Stimulated activated CD8-positive, alpha-beta memory T cell treated with anti-CD3 and anti-CD28 coated beads, Interleukin-4, amount 100 ng/mL, for 1 hour (primary cell): ENCODE measurements at regions not wholly inside any gene's neighbourhood (a gene's known extent, or its start where the extent isn't known, plus 50 kb on each side); places are given as distances from the start of the nearest gene placed in this dataset.

Source experiments
- DNase-seq, 2 donors: peaks; one replicate each; pipeline ENCODE4 v3.0.0-alpha.2; 2020; ENCODE audit warnings: low read depth in 2 of 2, low spot score in 1 of 2

- no peak for DNase-seq
Measured at GRCh38 chr15:95226835-95227234, 995.5 kb downstream of the MCTP2 start.

GRCh38 chr15:95227235-95227634 is 995.9 kb downstream of the MCTP2 start:
- DNase-seq, result no peak

- DNase-seq, result no peak
Measured at GRCh38 chr15:95228856-95229555, 997.6 kb downstream of the MCTP2 start.

DNA sequence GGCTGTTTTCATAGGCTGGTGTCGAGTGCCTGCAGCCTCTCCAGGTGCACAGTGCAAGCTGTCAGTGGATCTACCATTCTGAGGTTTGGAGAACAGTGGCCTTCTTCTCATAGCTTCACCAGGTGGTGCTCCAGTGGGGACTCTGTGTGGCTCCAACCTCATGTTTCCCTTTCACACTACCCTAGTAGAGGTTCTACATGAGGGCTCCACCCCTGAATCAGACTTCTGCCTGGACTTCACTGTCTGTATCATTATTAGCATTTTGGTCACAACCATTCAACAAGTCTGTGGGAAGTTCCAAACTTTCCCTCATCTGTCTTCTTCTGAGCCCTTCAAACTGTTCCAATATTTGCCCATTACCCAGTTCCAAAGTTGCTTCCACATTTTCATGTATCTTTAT is 1003.7 kb downstream of the MCTP2 start:
- no peak for DNase-seq

- DNase-seq, result no peak
Measured at GRCh38 chr15:95247071-95247984, 1016.0 kb downstream of the MCTP2 start.

GRCh38 chr15:95249524-95249923 is 1018.2 kb downstream of the MCTP2 start:
- DNase-seq, result no peak

- DNase-seq, result no peak
Measured at GRCh38 chr15:95252404-95252803, 1021.0 kb downstream of the MCTP2 start.

DNA sequence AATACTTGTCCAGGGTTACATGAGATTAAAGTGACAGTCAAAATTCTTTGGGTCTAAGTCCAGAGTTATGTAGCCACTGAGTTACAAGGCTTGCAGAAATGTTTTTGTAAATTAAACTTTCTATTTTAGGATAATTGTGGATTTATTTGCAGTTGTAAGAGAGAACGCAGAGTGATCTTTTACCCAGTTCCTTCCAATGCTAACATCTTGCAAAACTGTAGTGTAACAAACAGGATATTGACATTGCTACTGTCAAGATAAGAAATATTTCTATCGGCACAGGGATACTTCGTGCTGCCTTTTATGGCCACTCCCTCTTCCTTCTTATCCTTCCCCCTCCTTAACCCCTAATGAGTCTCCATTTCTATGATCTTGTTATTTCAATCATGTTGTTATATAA is 1022.9 kb downstream of the MCTP2 start:
- no peak for DNase-seq

DNA sequence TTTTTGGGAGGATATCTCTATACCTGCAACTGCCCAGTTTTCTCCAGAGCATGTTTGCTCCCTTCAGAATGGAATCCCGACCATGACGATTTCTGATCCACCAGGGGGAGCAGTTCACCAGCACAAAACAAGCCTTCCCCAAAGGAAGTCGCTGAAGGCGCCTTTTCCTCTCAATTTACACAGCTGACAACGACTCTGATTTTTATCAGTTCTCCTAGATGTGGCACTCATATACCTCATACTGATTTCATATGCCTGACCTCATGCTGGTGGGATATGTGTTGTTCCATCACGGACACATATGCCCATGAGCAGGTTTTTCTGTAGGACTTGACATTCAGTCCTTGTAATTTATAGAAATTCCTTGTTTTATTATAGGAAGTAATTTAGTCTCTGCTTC is 1028.2 kb downstream of the MCTP2 start:
- peak; percentile 8 to 40 for DNase-seq

GRCh38 chr15:95259965-95260364 is 1028.6 kb downstream of the MCTP2 start:
- no peak for DNase-seq

GRCh38 chr15:95260856-95261255 is 1029.5 kb downstream of the MCTP2 start:
- no peak for DNase-seq

DNA sequence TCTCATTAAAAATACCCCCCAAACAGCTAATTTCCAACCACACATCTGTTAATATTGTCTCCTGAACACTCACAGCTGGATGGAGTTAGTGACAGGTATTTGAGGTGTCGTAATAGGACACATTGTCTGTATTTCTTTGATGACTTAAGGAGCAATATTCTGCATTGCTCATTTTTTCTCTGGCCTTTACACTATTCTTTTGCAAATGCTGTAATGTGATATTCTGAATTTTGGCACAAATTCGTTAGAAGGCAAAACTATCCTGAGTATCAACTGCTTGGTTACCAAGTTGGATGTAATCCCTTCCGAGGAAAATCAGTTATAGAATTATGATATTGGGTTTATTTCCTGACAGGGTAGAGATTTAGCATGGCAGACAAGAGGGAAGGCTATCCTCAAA is 1030.2 kb downstream of the MCTP2 start:
- DNase-seq, result no peak

- no peak for DNase-seq
Measured at GRCh38 chr15:95261968-95262367, 1030.6 kb downstream of the MCTP2 start.

DNA sequence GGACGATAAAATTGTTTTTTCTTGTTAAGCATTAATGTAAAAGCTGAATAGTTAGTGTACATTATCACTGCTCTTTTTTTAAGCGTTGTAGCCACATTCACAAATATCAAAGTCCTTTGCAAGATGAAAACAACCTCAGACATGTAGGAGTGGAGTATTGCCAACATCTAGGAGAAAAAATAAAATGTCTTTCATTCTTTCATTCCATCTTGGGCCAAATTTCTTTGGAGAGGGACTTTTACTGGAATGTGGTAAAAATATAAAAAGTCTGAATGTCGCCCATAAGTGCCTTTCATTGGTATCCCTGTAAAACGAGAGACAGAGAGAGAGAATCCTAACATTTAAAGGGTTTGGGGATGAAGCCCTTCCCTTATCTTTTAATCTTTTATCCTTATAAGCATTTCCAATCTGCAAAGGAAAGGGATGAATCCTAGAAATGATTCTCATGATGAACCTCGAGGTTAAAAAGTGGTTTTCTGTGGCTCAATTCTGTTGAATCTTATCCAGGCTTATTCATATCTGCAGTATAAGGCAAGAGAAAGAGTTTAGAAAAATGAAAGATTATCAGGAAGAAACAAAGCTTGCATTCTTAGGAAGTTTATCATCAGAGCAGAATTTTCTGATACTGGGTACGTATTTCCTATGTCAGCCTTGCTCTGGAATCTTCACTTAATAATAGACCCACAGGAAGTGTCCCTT is 1031.7 kb downstream of the MCTP2 start:
- DNase-seq, result no peak

- no peak for DNase-seq
Measured at GRCh38 chr15:95263751-95264150, 1032.4 kb downstream of the MCTP2 start.

- no peak for DNase-seq
Measured at GRCh38 chr15:95265419-95265997, 1034.1 kb downstream of the MCTP2 start.

DNA sequence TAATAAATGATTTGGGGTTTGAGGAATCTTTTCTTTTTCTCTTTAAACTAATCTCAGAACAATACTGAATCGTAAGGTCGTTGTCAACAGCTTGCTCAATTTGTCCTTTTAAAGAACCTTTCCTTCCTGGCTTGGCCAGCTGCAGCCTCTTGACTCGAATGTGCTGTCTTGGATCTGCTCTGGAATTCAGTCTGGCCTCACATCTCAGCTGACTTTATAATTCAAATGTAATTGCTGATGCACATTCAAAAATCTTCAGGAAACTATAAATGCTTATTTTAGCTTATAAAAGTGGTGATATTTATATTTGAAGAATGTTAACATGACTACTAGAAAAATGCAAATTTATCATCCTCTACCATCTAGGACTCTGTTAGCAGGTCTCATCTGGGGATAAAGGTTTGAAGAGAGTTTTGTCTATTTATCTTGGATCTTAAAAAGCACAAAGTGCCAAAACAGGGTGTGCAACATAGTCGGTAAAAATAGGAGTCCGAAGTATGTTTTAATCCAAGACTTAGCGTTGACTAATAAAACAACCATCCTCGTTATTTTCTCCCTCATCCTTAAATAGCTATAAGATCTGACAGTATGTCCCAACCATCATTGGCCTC is 1035.2 kb downstream of the MCTP2 start:
- DNase-seq, result no peak

DNA sequence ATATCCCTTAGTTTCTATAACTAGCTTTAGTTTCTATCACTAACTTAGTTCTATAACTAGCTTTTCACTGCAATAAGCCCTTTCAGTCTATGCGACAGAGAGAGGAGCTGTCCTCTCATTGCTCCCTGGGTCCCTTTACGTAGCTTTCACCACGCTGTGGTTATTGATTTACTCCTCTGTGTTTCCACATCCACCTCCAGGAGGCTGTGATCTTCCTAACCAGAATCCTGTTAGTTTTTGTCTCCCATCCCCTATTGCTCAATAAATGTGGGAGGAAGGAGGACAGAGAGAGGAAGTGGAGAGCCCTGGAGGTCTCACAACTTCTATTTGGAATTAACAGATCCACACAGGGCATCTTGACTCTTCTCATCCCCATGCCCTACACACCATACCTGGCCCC is 1036.1 kb downstream of the MCTP2 start:
- no peak for DNase-seq

- DNase-seq, result no peak
Measured at GRCh38 chr15:95269242-95270183, 1038.2 kb downstream of the MCTP2 start.

DNA sequence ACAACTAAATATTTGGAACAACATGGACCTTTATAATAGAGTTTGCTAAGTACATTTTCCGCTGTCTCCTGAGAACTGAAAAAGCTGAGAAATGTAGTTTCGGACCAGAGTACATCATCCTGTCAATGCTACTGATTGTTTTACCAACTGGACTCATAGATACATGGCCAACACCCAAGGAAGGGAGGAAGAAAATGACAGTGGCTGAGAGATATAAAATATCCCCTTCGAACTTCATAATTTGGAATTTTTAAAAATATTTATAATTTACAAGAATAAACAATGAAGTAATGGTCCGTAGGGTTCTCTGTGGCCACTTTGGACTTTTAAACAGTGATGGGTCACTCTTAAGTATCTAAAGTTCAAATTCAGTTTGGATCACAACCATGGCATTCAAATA is 1042.7 kb downstream of the MCTP2 start:
- DNase-seq, result no peak
